GM19372 (cell line): ENCODE measurements at regions not wholly inside any gene's neighbourhood (a gene's known extent, or its start where the extent isn't known, plus 50 kb on each side); places are given as distances from the start of the nearest gene placed in this dataset.

Source experiments
- ATAC-seq: cut with Tn5 transposase; IDR thresholded peaks from one replicate; pipeline ENCODE4 v1.9.1; 2021; ENCODE audit warnings: mild to moderate bottlenecking, low read depth, moderate library complexity; ENCODE audit not compliant: unreplicated experiment

DNA sequence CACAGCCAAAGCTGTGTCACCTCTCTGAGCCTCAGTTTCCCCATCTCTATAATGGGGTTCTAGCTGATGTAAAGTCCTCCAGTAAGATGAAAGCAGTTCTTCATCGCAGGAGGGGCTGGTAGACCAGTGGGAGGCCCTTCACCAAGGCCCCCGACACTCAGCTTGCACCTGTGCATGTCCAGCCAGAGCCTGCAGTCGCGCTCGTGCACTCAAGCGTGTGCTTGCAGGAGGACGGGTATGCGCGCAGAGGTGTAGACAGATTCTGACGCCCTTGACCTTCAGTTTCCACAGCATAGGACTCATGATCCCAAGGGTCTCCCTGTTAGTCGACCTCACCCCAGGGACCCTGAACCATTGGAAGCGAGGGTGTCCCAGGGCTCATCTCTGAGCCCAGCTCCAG is 633.7 kb downstream of the TBC1D22A start:
- ATAC-seq: no peak

DNA sequence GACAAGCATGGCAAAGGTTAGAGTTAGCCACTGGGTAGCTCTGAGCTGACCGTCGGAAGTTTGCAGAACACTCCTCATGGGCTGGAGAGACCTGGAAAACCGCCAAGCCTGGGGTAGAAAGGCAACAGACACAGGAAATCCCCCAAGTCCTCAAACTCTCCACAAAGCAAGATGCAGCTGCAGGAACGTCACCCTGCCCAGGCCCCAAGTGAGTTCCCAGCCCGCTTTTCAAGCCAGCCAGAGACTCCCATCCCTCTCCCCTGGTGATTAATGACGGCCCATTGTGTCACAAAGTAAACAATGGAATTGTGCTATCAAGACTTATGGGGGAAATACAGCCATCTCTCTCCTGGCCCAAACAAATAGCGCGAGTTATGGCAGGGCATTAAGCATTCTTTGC is 633.0 kb downstream of the TBC1D22A start:
- no peak for ATAC-seq

DNA sequence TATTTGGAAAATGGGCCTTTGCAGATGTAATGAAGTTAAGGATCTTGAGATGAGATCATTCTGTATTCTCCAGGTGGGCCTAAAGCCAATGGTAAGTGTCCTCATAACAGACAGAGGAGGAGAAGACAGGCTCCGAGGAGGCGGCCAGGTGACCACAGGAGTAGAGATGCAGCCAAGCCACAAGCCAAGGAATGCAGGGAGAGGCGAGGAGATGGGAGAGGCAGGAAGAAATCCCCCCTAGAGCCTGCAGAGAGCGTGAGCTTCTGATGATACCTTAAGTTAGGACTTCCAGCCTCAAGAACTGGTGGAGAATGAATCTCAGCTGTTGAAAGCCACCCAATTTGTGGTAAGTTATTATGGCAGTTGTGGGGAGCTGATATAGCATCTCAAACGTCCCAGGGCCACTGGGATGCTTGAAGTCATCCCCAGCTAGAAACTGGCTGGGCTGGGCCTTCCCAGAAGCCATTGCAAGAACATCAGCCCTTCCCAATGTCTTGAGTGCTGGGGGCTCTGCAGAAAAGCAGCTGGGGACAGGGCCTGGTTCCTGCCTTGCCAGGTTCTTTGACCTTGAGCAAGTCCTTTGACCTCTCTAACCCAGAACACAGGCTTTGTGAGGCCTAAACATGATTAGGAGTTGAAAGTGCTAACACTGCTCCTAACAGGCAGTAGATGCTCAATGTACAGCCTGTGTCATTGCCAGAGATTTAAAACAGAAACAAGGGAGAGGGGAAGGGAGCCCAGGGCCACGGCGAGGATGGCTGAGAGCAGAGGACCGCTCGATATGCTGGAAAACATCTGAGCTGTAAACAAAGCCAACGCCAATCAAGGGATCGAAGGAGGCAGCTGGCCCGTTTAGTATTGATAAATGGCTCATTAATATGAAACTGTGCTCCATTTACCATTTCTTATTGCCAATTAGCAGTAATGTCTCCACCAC is 632.3 kb downstream of the TBC1D22A start:
- ATAC-seq: no peak

DNA sequence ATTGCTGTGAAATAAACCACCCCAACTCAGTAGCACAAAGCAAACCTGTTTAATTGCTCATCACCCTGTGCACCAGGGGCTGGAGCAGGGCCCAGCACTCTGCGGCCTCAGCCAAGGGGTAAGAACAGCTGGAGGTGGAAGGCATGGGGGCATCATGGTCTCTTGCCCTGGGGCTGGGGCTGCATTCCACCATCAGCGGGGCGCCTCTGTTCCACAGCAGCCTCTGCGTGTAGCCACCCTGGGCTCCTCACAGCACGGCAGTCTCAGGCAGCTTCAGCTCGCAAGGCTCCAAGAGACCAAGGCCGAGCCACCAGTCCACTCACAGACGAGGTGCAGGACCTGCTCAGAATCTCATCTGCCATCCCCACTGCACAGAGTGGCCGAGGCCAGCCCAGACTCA is 630.7 kb downstream of the TBC1D22A start:
- no peak for ATAC-seq

DNA sequence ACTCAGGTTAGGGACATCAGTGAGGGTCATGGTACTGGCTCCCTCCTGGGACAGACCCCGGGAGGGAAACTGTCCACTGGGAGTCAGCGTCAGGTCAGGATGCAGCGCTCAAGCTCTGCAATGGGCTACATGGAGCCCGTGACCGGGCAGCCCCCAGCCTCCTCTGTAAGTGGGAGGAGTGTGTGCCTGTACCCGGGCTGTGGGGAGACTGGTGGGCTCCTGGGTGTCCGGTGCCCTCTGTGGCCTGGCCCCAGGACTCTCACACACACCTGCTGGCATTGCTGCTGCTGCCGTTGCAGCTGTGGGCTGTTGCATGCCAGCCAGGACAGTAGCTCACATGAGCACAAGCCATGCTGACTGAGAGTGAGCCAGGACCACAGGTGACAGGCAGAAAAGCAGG is 630.3 kb downstream of the TBC1D22A start:
- ATAC-seq: no peak

DNA sequence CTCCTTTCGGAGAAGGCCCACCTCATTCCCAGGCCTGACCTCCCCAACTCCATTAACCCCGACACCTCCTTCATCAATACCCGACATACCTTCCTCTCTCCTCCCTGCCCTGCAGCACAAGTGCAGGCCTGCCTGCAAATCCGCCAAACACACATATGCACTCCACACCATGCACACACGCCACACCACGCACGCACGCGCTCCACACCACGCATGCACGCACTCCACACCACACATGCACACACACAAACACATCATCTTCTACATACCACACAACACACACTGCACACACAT is 629.6 kb downstream of the TBC1D22A start:
- ATAC-seq: no peak

DNA sequence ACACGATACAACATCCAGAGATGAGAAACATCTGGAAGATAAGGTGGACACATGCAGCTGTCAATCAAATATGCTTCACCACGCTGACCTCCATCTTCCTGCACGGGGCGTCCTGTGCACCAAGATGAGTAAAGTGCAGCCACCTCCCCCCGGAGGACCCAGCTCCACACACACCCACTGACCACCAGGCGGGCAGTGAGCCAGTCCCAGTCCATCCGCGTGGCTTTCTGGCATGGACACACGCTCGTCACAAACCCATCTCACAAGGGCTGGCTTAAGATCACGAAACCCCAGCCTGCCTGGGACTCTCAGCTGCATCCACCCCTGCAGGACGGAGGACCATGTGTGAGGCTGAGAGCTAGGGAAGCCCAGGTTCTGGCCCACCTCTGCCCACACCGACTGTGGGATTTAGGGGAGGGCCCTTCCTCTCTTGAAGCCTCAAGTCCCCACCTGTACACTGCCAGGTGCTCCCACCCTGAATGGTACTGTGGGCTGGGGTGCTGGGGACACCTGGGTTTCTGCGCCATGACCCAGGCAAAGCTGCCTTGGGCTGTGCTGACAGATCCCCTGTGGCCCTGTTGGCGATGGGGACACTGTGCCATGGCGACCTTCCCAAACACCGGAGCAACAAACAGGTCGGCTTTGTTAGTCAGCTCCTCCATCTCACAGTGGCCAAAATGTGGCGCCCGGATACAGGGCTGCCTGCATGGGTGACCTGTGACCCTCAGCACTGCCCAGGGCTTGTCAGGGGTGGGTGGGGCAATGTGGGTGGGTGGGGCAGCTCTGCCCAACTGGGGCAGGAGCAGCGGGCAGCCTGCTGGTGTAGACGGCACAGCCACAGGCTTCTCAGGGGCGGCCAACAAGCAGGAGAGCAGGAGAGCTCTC is 629.0 kb downstream of the TBC1D22A start:
- ATAC-seq: no peak

DNA sequence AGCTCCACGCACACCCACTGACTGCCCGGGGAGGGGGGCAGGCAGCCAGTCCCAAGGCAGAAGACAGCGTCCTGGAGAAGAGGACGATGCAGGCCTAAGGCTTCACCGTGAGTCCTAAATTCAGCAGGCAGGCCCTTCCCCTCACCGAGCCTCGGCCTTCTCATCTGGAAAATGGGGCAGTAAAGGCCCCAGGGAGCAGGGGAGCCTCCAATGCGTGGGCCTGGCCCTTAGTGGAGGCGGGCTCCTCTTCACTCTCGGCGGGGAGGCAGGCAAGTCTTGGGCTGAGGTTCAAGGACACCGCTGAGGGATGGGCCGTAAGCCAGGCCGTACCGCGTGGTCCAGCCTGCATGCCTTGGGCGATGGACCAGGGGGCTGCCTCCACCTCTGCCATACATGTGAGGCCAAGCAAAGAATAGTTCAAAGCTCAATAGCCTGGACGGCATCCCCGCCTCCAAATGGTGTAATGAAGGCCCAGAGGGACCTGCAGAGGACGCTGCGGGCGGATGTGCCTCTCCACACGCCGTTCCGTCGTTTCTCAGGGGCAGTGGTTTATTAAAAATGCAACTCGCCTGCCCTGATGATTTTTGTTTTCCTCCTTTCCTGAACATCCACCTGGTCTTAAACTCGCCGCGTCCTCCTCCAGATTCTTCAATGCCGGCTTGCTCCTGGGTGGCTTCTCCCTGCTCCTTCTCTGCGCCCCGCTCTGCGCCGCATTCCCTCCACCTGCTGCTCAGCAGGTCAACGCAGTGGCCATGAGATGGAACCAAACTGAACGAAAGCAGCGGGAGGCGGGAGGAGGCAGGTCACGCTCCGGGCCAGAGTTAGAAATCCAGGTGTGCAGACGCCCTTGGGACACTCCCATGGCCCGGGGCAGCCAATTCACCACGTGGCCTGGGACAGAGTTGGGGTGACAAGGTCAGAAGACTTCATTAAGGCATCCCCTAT is 627.8 kb downstream of the TBC1D22A start:
- no peak for ATAC-seq

DNA sequence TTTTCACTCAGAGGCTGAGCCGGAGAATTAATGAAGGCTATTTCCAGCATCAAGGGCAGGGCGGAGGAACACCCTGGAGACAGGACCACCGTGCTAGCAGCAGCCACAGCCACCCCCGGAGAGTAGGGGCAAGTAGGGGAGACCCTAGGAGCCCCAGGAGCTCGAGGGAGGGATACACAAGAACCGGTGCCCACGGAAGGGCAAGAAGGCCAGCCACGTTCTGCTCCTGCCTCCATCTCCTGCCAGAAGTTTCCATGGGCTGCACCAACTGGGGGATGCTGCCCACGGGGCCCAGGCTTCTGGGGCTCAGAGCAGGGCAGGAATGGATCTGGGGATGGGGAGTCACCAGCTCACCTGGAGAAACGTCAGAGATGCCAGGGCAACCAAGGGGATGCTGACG is 626.8 kb downstream of the TBC1D22A start:
- ATAC-seq: no peak

DNA sequence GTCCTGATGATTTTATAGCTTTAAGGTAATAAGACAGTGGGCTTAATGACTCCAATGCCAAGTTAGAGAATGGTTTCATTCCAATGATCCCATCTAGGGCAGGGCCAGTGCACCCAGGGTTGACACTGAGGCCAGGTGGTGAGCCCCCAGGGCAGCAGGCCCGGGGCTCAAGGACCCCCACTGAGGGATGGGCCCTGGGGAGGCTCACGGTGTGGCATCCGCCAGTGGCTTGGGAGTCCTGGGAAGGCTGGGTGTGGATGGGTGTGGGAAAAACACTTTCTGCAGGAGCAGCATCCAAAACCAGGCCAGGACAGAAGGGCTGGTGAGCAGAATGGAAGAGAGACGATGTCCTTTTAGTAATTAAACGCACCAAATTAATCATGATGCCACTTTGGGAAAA is 626.3 kb downstream of the TBC1D22A start:
- no peak for ATAC-seq

DNA sequence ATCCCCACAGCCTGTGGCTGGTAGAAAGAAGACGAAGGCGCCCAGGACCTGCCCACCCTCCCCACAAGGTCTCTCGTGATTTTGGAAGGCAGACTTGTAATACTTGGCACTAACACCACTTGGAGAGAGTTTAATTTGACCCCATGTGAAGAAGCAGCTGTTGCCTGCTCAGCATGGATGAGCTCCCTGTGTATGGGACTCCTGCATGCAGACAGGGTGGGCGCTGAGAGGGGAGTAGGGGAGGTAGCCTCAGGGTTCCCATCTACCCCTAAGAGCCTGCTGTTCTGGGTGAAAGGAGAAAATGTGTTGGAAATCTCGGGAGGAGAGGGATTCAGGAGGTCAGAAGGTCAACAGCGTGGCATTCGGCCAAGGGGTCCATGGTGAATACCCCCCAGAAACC is 625.9 kb downstream of the TBC1D22A start:
- no peak for ATAC-seq

DNA sequence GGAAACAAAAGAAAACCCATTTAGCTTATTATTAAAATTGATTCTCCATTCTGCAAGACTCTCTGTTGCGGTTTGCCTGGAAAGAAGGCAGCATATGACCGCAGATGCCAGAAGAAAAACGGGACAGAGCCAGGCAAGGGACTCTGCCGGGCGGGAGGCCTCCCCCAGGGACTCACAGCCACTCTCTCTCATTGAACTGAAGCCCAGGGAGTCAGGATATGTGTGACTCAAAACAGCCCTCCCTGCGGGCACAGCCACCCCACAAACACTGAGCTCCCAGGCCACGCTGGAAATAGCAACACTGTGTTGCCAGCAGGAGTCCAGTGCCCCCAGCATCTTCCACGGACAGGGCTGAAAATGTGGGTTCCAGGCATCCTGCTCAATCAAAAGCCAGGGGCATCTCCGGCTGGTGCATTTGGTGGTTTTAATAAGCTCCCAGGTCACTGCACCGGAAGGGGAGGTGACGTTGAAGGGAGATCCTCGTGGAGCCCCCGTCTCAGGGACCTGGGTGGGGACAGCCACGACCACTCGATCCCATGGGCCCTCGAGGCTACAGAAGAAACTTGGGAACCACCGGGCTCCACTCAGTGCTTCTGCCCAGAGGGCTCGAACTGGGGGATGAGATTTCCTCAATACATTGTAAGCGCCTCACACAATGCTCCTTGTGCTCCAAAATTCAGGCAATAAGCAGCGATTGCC is 624.5 kb downstream of the TBC1D22A start:
- no peak for ATAC-seq

DNA sequence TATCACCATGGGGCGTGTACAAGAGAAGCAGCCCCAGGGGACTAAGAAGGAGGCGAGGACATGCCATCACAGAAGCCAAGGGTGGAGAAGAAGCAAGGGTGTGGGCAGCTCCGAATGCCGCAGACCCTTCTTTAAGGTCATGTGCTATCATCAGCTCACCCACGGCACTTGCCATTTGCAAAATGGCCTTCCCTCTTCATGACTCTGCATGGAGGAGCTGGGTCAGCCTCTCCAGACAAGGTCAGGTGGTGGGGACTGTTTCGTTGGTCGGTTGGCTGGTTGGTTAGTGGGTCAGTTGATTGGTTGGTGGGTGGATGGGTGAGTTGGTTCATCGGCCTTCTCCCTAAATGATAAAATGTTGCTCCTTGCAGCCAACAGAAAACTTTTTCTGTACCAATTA is 622.5 kb downstream of the TBC1D22A start:
- ATAC-seq: no peak

DNA sequence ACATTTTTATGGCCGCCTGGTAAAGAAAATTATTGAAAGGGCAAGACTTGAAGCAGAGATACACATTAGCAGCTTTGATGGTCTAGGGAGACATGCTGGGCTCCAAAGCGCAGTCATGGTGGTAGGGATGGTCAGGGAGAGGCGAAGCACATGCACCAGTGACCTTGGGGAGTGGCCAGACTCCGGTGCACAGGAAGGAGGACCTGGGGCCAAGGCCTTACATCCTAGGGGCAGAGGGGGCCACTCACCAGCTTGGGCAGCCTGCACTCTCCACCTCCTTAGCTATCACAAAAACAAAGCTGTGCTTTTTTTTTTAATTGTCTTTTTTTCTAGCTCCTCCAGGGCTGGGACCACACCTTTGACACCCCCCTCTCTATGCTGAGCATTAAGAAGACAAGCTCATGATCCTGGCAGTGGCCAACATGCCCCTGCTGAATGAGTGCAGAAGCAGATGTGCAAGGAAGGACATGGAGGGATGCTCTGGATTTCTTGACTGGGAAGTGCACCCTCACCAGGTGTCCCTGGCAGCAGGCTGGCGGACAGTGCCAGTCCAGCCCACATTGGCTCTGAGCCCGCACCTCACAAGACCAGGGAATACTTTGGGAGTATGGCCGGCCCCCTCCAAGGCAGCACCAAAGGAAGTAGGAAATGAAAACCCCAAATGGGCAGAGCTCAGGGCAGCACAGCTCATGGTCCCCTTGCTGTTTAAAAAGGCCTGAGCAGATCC is 619.9 kb downstream of the TBC1D22A start:
- no peak for ATAC-seq

DNA sequence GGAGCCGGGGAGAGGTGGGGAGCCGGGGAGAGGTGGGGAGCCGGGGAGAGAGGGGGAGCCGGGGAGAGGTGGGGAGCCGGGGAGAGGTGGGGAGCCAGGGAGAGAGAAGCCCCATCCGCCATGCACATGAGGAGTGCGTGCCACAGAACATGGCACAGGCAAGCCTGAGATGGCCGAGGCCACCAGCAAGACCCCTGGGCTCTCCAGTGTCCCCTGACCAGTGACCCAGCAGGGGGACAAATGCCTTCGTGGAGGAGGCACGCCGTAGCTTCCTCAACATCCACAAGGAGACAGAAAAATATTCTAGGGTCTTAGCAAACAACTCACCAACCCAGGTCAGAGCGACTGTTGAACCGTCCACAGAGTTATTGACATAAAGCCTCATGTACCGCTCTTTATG is 618.8 kb downstream of the TBC1D22A start:
- no peak for ATAC-seq

DNA sequence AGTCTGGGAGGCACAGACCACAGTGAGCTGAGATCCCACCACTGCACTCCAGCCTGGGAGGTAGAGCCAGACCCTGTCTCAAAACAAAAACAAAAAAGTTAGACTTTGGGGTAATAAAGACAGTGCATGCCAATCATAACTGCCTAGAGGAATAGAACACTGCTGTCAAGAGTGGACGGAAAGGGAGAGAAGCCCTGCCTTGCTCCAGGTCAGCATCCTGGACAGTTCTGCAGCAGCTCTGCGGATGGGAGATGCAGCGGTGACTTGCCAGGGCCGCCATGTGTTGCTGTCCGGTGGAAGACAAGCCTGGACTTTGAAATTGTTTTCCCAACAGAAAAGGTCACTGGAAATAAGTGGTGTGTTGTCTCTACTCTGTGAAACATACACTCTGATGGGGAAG is 618.2 kb downstream of the TBC1D22A start:
- ATAC-seq: no peak

DNA sequence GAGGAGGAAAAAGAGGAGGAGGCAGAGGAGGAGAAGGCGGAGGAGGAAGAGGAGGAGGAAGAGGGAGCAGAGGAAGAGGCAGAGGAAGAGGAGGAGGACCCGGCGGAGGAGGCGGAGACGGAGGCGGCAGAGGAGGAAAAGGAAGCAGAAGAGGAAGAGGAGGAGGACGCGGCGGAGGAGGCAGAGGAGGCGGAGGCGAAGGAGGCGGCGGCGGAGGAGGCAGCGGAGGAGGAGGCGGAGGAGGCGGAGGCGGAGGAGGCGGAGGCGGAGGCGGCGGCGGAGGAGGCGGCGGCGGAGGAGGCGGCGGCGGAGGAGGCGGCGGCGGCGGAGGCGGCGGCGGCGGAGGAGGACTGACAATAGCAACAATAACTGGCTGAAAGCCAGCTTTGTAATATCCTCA is 616.6 kb downstream of the TBC1D22A start:
- no peak for ATAC-seq

DNA sequence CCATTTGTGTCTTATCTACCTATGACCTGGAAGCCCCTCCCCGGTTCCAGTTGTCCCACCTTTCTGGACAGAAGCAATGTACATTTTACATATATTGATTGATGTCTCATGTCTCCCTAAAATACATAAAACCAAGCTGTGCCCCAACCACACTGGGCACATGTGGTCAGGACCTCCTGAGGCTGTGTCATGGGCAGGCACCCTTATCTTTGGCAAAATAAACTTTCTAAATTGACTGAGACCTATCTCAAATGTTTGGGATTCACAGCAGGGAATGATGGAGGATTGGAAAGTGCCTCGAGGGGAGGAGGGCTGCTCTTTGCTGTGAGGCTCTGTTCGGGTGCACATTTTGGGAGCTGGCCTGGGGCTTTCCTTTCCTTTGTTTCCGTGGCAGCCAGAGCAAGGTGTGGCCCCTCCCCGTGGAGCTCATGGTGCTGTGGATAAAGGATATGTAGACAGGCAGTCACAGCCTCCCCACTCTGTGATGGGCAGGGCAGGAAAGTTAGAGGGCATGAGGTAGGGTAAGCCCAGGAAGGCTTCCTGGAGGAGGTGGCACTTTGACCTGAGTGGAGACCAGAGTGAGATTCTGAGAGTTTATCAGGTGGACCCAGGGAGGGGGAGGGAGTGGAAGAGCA is 615.6 kb downstream of the TBC1D22A start:
- no peak for ATAC-seq

DNA sequence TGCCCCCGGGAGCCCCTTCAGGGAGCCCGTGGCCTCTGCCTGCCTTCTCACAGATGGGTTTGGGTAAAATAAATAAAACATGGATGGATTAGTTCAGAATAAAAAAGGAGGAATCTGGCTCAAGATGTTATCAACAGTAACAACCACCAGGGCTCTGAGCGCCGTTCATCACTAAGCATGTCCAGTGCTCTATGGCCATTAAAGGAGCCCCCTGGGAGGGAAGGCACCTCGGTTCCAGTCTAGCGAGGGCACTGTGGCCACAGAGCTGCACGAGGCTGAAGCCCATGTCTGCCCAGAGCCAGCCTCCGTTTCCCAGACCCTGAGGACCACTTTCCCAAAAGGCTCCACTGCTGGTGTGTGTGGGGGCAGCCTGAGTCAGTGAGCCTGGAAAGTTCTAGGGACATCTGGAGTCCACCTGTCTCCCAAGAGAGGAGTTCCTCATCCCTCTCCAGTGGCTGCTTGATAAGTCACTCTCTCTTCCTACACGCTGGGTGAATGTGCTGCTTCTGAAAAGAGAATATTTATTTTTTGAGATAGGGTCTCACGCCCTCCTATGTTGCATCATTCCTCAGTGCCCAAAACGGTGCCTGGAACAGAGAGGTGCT is 614.6 kb downstream of the TBC1D22A start:
- ATAC-seq: no peak
